DOHH2 (cell line): ENCODE measurements at regions not wholly inside any gene's neighbourhood (a gene's known extent, or its start where the extent isn't known, plus 50 kb on each side); places are given as distances from the start of the nearest gene placed in this dataset.

Source experiments
- H3F3A ChIP-seq: fragments of 200-600 bp; sonication (generic), shearing (Covaris generic); 2 replicates; pipeline ENCODE4 v1.6.0; 2016; ENCODE audit warnings: antibody characterized with exemption, mild to moderate bottlenecking; ENCODE audit not compliant: control insufficient read depth, insufficient read depth
- H3K27ac ChIP-seq: fragments of 200-600 bp; sonication (generic); 2 replicates; pipeline ENCODE4 v1.5.1; 2014; ENCODE audit warnings: low read depth, mild to moderate bottlenecking, low read length, moderate library complexity
- H3K27me3 ChIP-seq: fragments of 200-600 bp; sonication (generic); 2 replicates; pipeline ENCODE4 v1.6.1; 2014; ENCODE audit warnings: mild to moderate bottlenecking, low read length, mixed read lengths; ENCODE audit not compliant: control insufficient read depth
- H3K36me3 ChIP-seq: fragments of 200-600 bp; sonication (generic); 2 replicates; pipeline ENCODE4 v1.6.1; 2014; ENCODE audit warnings: mild to moderate bottlenecking, low read length, moderate library complexity, mixed read lengths; ENCODE audit not compliant: control insufficient read depth
- H3K4me1 ChIP-seq: fragments of 200-600 bp; sonication (generic); 2 replicates; pipeline ENCODE4 v1.6.1; 2014; ENCODE audit warnings: mild to moderate bottlenecking, low read length, mixed read lengths; ENCODE audit not compliant: control insufficient read depth
- H3K4me2 ChIP-seq: fragments of 200-600 bp; sonication (generic); 2 replicates; pipeline ENCODE4 v1.6.0; 2014; ENCODE audit warnings: mild to moderate bottlenecking, low read length, moderate library complexity
- H3K4me3 ChIP-seq: fragments of 200-600 bp; sonication (generic); 2 replicates; pipeline ENCODE4 v1.5.1; 2014; ENCODE audit warnings: mild to moderate bottlenecking, low read length, mixed read lengths
- H3K79me2 ChIP-seq: fragments of 200-600 bp; sonication (generic); 2 replicates; pipeline ENCODE4 v1.6.1; 2014; ENCODE audit warnings: mild to moderate bottlenecking, low read length, mixed read lengths; ENCODE audit not compliant: control insufficient read depth
- H3K9me2 ChIP-seq: fragments of 200-600 bp; sonication (generic); replicated peaks from 2 replicates; pipeline ENCODE4 v1.6.1; 2014; ENCODE audit warnings: mild to moderate bottlenecking, low read length, mixed read lengths; ENCODE audit not compliant: control insufficient read depth
- H3K9me3 ChIP-seq: fragments of 200-600 bp; sonication (generic); 2 replicates; pipeline ENCODE4 v1.6.1; 2014; ENCODE audit warnings: antibody characterized with exemption, low read length, mixed read lengths; ENCODE audit not compliant: control insufficient read depth, insufficient read depth
- H4K20me1 ChIP-seq: fragments of 200-600 bp; sonication (generic); 2 replicates; pipeline ENCODE4 v1.6.0; 2014; ENCODE audit warnings: low read depth, mild to moderate bottlenecking, antibody characterized with exemption, low read length, moderate library complexity; ENCODE audit not compliant: control insufficient read depth, insufficient read depth
- EZH2phosphoT487 ChIP-seq: fragments of 200-600 bp; sonication (generic); IDR thresholded peaks from 2 replicates; pipeline ENCODE4 v1.6.1; 2017; ENCODE audit warnings: borderline replicate concordance, mild to moderate bottlenecking, antibody characterized with exemption, low read length, moderate library complexity, mixed read lengths
- TF ChIP-seq, protein P1 (sequence below): fragments of 200-600 bp; sonication (generic); IDR thresholded peaks from one replicate; pipeline ENCODE4 v1.5.1; 2014; ENCODE audit warnings: antibody characterized with exemption, mild to moderate bottlenecking, low read depth, low read length; ENCODE audit not compliant: poor library complexity, severe bottlenecking

DNA sequence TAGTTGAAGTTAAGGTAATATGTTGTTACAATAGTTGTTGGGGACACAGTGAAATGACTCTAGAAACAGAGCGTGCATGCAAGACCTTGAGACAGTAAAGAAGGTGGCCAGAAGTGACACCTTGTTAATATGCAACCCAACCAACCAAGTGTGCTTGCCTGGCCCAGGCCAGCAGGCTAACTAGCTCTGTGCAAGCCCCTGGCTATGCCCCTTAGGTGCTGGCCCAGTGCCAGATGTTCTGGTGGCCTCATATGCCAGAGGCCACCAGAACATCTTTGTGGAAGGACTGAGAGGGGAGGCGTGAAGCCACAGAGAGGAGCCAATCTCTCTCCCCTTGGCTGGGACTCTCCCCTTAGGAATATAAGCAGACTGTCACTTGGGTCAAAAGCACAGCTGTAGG, 111.2 kb upstream of the JUN start:
- Histone ChIP-seq H3F3A (no peaks in the 10 kb centered on the region), H4K20me1 (no peaks in the 10 kb centered on the region), H3K4me1 (no peaks in the 10 kb centered on the region), H3K9me3 (no peaks in the 10 kb centered on the region), H3K27ac (no peak overlapping the region), H3K36me3 (no peaks in the 10 kb centered on the region), H3K27me3 (no peaks in the 10 kb centered on the region), H3K4me2 (no peak overlapping the region), H3K4me3 (no peak overlapping the region), H3K9me2 (no peaks in the 10 kb centered on the region), H3K79me2 (no peaks in the 10 kb centered on the region)
- TF ChIP-seq, protein P1, sequence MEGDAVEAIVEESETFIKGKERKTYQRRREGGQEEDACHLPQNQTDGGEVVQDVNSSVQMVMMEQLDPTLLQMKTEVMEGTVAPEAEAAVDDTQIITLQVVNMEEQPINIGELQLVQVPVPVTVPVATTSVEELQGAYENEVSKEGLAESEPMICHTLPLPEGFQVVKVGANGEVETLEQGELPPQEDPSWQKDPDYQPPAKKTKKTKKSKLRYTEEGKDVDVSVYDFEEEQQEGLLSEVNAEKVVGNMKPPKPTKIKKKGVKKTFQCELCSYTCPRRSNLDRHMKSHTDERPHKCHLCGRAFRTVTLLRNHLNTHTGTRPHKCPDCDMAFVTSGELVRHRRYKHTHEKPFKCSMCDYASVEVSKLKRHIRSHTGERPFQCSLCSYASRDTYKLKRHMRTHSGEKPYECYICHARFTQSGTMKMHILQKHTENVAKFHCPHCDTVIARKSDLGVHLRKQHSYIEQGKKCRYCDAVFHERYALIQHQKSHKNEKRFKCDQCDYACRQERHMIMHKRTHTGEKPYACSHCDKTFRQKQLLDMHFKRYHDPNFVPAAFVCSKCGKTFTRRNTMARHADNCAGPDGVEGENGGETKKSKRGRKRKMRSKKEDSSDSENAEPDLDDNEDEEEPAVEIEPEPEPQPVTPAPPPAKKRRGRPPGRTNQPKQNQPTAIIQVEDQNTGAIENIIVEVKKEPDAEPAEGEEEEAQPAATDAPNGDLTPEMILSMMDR = no peak
- TF ChIP-seq EZH2phosphoT487 = no peak

DNA sequence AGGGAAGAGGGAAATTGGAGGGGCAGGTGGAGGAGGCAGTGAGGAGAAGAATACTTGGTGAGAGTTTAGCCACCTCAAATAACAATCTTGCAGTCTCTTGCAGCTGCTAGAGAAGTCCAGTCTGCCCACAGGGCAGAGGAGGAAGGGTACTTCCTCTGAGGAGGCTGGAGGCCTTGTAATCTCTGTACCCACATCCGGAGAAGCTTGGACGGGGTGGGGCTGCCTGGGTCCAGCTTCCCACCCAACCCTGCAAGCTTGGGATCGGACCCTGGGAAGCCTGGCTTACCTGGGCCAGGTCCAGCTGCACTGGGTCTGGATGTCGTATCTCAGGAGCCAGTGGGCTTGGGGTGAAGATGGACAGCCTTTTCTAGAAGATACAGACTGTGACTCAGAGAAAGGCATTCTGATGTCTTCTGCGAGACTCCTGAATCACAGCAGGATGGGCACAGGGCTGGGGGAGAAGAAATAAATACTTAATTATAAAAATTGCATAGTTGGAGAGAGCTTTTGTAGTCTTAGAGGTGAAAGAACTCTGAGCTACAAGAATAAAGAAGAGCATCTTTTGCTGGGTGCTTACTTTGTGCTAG, 111.8 kb upstream of the JUN start:
- Histone ChIP-seq H3K36me3 (no peaks in the 10 kb centered on the region), H3K9me3 (no peaks in the 10 kb centered on the region), H3K27me3 (no peaks in the 10 kb centered on the region), H3K9me2 (no peaks in the 10 kb centered on the region), H4K20me1 (no peaks in the 10 kb centered on the region), H3K27ac (no peak overlapping the region), H3F3A (no peaks in the 10 kb centered on the region), H3K4me1 (no peaks in the 10 kb centered on the region), H3K4me2 (no peak overlapping the region), H3K79me2 (no peaks in the 10 kb centered on the region), H3K4me3 (no peak overlapping the region)
- no peak for TF ChIP-seq EZH2phosphoT487
- TF ChIP-seq, protein P1 = no peak

GRCh38 chr1:58896246-58897183, 112.7 kb upstream of the JUN start:
- H3K4me3 ChIP-seq = no peak overlapping the region
- no peaks in the 10 kb centered on the region for H3K9me2 ChIP-seq
- TF ChIP-seq, protein P1 = no peak
- no peak for TF ChIP-seq EZH2phosphoT487
- H3K36me3 ChIP-seq = no peaks in the 10 kb centered on the region
- no peaks in the 10 kb centered on the region for H3K4me1 ChIP-seq
- peaks cover 7% of the 10 kb centered on the region for H3K27me3 ChIP-seq
- H3K27ac ChIP-seq = no peak overlapping the region
- H4K20me1 ChIP-seq = no peaks in the 10 kb centered on the region
- H3K9me3 ChIP-seq = no peaks in the 10 kb centered on the region
- H3K79me2 ChIP-seq = no peaks in the 10 kb centered on the region
- no peak overlapping the region for H3K4me2 ChIP-seq
- H3F3A ChIP-seq = no peaks in the 10 kb centered on the region
